ENCODE measurements at regions not wholly inside any gene's neighbourhood (a gene's known extent, or its start where the extent isn't known, plus 50 kb on each side); places are given as distances from the start of the nearest gene placed in this dataset.

DNA sequence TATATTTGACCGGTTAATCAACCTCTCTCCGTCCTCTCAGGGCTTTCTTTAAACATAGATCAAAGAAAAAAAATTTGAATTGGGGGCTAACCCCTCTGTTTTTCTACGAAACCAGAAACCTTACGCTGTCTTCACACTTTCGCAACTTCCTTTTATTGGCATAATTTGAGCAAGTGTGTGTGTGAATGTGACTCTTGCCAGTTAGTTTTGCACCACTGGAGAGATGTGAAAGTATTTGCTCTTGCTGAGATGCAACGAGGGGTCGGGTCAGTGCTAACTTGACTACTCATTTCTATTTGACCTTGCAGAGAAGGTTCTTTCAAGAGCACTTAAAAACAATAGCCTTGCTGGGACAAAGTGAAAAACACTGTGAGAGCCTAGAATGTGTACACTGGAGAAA lies 81.2 kb downstream of the FAM43A start:
- TF ChIP-seq EZH2 (IDR thresholded peaks at IDR 0.05; ENCODE audit: borderline replicate concordance, low read depth, low read length, poor library complexity, severe bottlenecking), result no peak
- TF ChIP-seq, protein P1, sequence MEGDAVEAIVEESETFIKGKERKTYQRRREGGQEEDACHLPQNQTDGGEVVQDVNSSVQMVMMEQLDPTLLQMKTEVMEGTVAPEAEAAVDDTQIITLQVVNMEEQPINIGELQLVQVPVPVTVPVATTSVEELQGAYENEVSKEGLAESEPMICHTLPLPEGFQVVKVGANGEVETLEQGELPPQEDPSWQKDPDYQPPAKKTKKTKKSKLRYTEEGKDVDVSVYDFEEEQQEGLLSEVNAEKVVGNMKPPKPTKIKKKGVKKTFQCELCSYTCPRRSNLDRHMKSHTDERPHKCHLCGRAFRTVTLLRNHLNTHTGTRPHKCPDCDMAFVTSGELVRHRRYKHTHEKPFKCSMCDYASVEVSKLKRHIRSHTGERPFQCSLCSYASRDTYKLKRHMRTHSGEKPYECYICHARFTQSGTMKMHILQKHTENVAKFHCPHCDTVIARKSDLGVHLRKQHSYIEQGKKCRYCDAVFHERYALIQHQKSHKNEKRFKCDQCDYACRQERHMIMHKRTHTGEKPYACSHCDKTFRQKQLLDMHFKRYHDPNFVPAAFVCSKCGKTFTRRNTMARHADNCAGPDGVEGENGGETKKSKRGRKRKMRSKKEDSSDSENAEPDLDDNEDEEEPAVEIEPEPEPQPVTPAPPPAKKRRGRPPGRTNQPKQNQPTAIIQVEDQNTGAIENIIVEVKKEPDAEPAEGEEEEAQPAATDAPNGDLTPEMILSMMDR (conservative IDR thresholded peaks at IDR 0.05; ENCODE audit: low read depth, low read length), result no peak
